Neural progenitor cell (in vitro differentiated cells): ENCODE measurements at regions not wholly inside any gene's neighbourhood (a gene's known extent, or its start where the extent isn't known, plus 50 kb on each side); places are given as distances from the start of the nearest gene placed in this dataset.

ENCODE experiments used
- DNase-seq: peaks from one replicate; pipeline ENCODE4 v3.0.0-alpha.2; 2016; ENCODE audit warnings: low spot score
- H2AFZ ChIP-seq: fragments of 200-600 bp; sonication (generic); replicated peaks from 2 replicates; pipeline ENCODE4 v1.6.1; 2016; ENCODE audit warnings: antibody characterized with exemption
- H3F3A ChIP-seq: fragments of 200-600 bp; sonication (generic); 2 replicates; pipeline ENCODE4 v1.6.1; 2016; ENCODE audit warnings: antibody characterized with exemption, low read depth
- H3K27ac ChIP-seq: fragments of 200-600 bp; sonication (generic); 2 replicates; pipeline ENCODE4 v1.5.1; 2016; ENCODE audit warnings: mild to moderate bottlenecking
- H3K27me3 ChIP-seq: fragments of 200-600 bp; sonication (generic); 2 replicates; pipeline ENCODE4 v1.6.1; 2016; ENCODE audit warnings: mild to moderate bottlenecking, moderate library complexity
- H3K36me3 ChIP-seq: fragments of 200-600 bp; sonication (generic); 2 replicates; pipeline ENCODE4 v1.5.1; 2016
- H3K4me1 ChIP-seq: fragments of 200-600 bp; sonication (generic); 2 replicates; pipeline ENCODE4 v1.6.1; 2016; ENCODE audit warnings: mixed run types
- H3K4me2 ChIP-seq: fragments of 200-600 bp; sonication (generic); 2 replicates; pipeline ENCODE4 v1.6.1; 2016
- H3K4me3 ChIP-seq: fragments of 200-600 bp; sonication (generic); 2 replicates; pipeline ENCODE4 v1.5.1; 2016
- H3K79me2 ChIP-seq: fragments of 200-600 bp; sonication (generic); 2 replicates; pipeline ENCODE4 v1.6.1; 2016; ENCODE audit warnings: low read depth
- H3K9ac ChIP-seq: fragments of 200-600 bp; sonication (generic); 2 replicates; pipeline ENCODE4 v1.6.1; 2016
- H3K9me3 ChIP-seq: fragments of 200-600 bp; sonication (generic); 2 replicates; pipeline ENCODE4 v1.5.1; 2016; ENCODE audit warnings: low read depth
- H4K20me1 ChIP-seq: fragments of 200-600 bp; sonication (generic); 2 replicates; pipeline ENCODE4 v1.6.1; 2016; ENCODE audit warnings: low read depth
- H3K27ac Mint-ChIP-seq: 3 replicates; pipeline ENCODE4 v1.8.0; 2021; ENCODE audit warnings: mixed read lengths
- H3K27me3 Mint-ChIP-seq: 2 replicates; pipeline ENCODE4 v1.8.0; 2022; ENCODE audit warnings: low read depth, mild to moderate bottlenecking, inconsistent platforms, moderate library complexity, mixed read lengths; ENCODE audit not compliant: insufficient read depth
- H3K36me3 Mint-ChIP-seq: 3 replicates; pipeline ENCODE4 v1.8.0; 2021; ENCODE audit warnings: mixed read lengths
- H3K4me1 Mint-ChIP-seq: 3 replicates; pipeline ENCODE4 v1.8.0; 2021; ENCODE audit warnings: mixed read lengths
- H3K4me3 Mint-ChIP-seq: 3 replicates; pipeline ENCODE4 v1.8.0; 2021; ENCODE audit warnings: mild to moderate bottlenecking, moderate library complexity, mixed read lengths
- H3K9me3 Mint-ChIP-seq: 3 replicates; pipeline ENCODE4 v1.8.0; 2020; ENCODE audit warnings: mixed read lengths
- CTCF ChIP-seq: fragments of 200-600 bp; sonication (generic); IDR thresholded peaks from 2 replicates; pipeline ENCODE4 v1.5.1; 2017; ENCODE audit warnings: antibody characterized with exemption, mild to moderate bottlenecking
- EZH2 ChIP-seq: fragments of 200-600 bp; sonication (generic); IDR thresholded peaks from 2 replicates; pipeline ENCODE4 v1.6.1; 2017; ENCODE audit warnings: antibody characterized with exemption, mild to moderate bottlenecking, moderate library complexity
- EZH2phosphoT487 ChIP-seq: fragments of 200-600 bp; sonication (generic); IDR thresholded peaks from 2 replicates; pipeline ENCODE4 v1.6.1; 2017; ENCODE audit warnings: antibody characterized with exemption

GRCh38 chr12:119245904-119246494 is 67.3 kb downstream of the HSPB8 start:
- no peaks in the 10 kb centered on the region for H4K20me1 ChIP-seq
- no peaks in the 10 kb centered on the region for H3K4me1 ChIP-seq
- DNase-seq = no peak
- H3K4me3 Mint-ChIP-seq = no peak overlapping the region
- no peaks in the 10 kb centered on the region for H3K36me3 ChIP-seq
- no peaks in the 10 kb centered on the region for H3K9me3 ChIP-seq
- H3K27ac Mint-ChIP-seq = no peak overlapping the region
- H3K4me2 ChIP-seq = no peak overlapping the region
- H3K27ac ChIP-seq = no peak overlapping the region
- peaks cover 3% of the 10 kb centered on the region for H3K27me3 Mint-ChIP-seq
- no peaks in the 10 kb centered on the region for H3K79me2 ChIP-seq
- H3K9ac ChIP-seq = no peak overlapping the region
- H3K36me3 Mint-ChIP-seq = no peaks in the 10 kb centered on the region
- H3K4me3 ChIP-seq = no peak overlapping the region
- H3K4me1 Mint-ChIP-seq = peaks cover 7% of the 10 kb centered on the region
- H2AFZ ChIP-seq = peak overlapping the region; percentile 44
- no peaks in the 10 kb centered on the region for H3K27me3 ChIP-seq
- TF ChIP-seq CTCF (no peak), EZH2 (no peak), EZH2phosphoT487 (no peak)
- H3F3A ChIP-seq = no peaks in the 10 kb centered on the region
- H3K9me3 Mint-ChIP-seq = peaks cover 4% of the 10 kb centered on the region

GRCh38 chr12:119247007-119247719 is 68.4 kb downstream of the HSPB8 start:
- no peaks in the 10 kb centered on the region for H3K9me3 ChIP-seq
- no peak overlapping the region for H3K9ac ChIP-seq
- H3K27me3 ChIP-seq = no peaks in the 10 kb centered on the region
- peaks cover 4% of the 10 kb centered on the region for H3K9me3 Mint-ChIP-seq
- no peaks in the 10 kb centered on the region for H3K79me2 ChIP-seq
- H3K4me3 ChIP-seq = no peak overlapping the region
- TF ChIP-seq CTCF (no peak), EZH2 (no peak), EZH2phosphoT487 (no peak)
- DNase-seq = no peak
- H3K4me1 Mint-ChIP-seq = peaks cover 7% of the 10 kb centered on the region
- H3K27ac Mint-ChIP-seq = no peak overlapping the region
- no peak overlapping the region for H3K4me3 Mint-ChIP-seq
- no peaks in the 10 kb centered on the region for H3K27me3 Mint-ChIP-seq
- no peaks in the 10 kb centered on the region for H3K36me3 ChIP-seq
- no peak overlapping the region for H2AFZ ChIP-seq
- no peaks in the 10 kb centered on the region for H4K20me1 ChIP-seq
- no peaks in the 10 kb centered on the region for H3F3A ChIP-seq
- H3K27ac ChIP-seq = no peak overlapping the region
- H3K4me2 ChIP-seq = no peak overlapping the region
- H3K4me1 ChIP-seq = no peaks in the 10 kb centered on the region
- H3K36me3 Mint-ChIP-seq = no peaks in the 10 kb centered on the region

- no peaks in the 10 kb centered on the region for H3K36me3 Mint-ChIP-seq
- H3K4me3 Mint-ChIP-seq = no peak overlapping the region
- Histone ChIP-seq H3K9ac (no peak overlapping the region), H3F3A (no peaks in the 10 kb centered on the region), H3K36me3 (no peaks in the 10 kb centered on the region), H3K27ac (no peak overlapping the region), H4K20me1 (no peaks in the 10 kb centered on the region), H3K4me3 (no peak overlapping the region), H3K4me1 (no peaks in the 10 kb centered on the region), H3K27me3 (no peaks in the 10 kb centered on the region), H3K79me2 (no peaks in the 10 kb centered on the region), H3K9me3 (no peaks in the 10 kb centered on the region), H2AFZ (no peak overlapping the region), H3K4me2 (no peak overlapping the region)
- TF ChIP-seq CTCF = no peak
- no peak for TF ChIP-seq EZH2
- TF ChIP-seq EZH2phosphoT487 = no peak
- H3K9me3 Mint-ChIP-seq = peaks cover 4% of the 10 kb centered on the region
- H3K27me3 Mint-ChIP-seq = no peaks in the 10 kb centered on the region
- no peak for DNase-seq
- H3K4me1 Mint-ChIP-seq = peaks cover 7% of the 10 kb centered on the region
- H3K27ac Mint-ChIP-seq = no peak overlapping the region
Measured at GRCh38 chr12:119247720-119248043, 69.0 kb downstream of the HSPB8 start.
